Heart left ventricle (tissue), 13 donors: ENCODE measurements at regions not wholly inside any gene's neighbourhood (a gene's known extent, or its start where the extent isn't known, plus 50 kb on each side); places are given as distances from the start of the nearest gene placed in this dataset.

Experiments used
- POLR2A ChIP-seq, 2 donors: fragments of 450-650 bp; IDR thresholded peaks; one replicate each; pipeline ENCODE4 v1.6.1; 2017; ENCODE audit warnings: antibody characterized with exemption in 2 of 2, mild to moderate bottlenecking in 2 of 2, moderate library complexity in 2 of 2
- TF ChIP-seq, protein P1 (sequence below), 12 donors: fragments of 200-600 bp; sonication (generic) in 4 of 12; IDR thresholded peaks; one replicate each; pipeline versions ENCODE4 v1.5.0 to v1.8.0; 2018 to 2022; ENCODE audit warnings: antibody characterized with exemption in 12 of 12, mild to moderate bottlenecking in 5 of 12
- donor health status: ischemic (EF 13 %, LVEDD 7.1; RV severe dilation, severe dysfunction).
- donor health status: DM: no; HTN: yes; CAD: no.
- donor health status: DM: no; HTN: no; CAD: no.
- donor health status: ischemic (EF 25% LVEDD 6.9; RV normal size, moderate dysfunction).
- donor health status: ischemic (EF 25% LVEDD 5.7; RV mildly dilated, moderate dysfunction).
- donor health status: ischemic (EF 35%, LVEDD 5.7; RV mildly dilated, moderate dysfunction).
- donor health status: nonischemic (EF 11% LVEDD 7.7; RV severe dilation, severe dysfunction).
- donor health status: DM: yes; HTN: yes; CAD: no.
- donor health status: PGD.
- donor health status: ischemic (EF 29% LVEDD 5.4; RV normal size, mild dysfunction).
- donor health status: nonischemic (EF 23%, LVEDD 6.1; RV moderate dilation, normal function).

DNA sequence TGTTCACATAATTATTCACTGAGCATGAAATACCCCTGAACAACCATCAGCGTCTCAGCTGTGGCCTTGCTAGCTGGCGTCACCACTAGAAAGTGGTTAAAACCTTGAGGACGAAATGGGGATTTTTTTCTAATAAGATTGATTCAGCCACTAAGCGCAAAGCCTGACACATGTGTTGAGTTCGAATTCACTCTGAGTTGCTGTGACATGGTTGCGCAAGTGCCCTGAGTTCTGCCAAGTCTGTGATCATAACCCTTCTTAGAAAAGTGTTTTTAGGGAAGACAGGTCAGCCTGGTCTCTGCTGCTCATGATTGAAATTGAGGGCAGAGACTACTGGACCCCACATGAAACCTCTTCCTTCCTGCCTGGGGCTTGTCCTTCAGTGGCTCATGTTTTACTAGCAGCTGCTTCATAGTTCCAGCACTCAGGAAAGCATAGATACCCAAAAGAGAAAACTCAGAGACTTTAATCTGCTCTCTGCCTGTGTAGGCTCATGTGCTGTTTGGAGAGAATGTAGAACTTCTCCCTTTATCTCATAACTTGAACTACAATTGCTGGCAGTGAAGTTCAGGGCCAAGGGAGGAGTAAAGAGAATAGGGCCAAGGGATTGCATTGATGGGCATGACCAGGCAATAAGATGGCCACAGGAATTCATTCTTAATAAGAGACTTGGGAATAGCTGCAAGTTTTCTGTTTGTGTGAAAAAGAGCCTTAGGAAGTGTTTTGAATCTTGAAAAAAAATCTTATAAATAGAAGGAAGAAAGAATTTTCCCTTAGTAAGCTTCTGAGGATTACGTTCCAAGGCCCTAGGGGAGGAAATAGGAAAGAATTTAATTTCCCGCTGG lies 66.8 kb upstream of the CXCL14 start:
- TF ChIP-seq, protein P1, sequence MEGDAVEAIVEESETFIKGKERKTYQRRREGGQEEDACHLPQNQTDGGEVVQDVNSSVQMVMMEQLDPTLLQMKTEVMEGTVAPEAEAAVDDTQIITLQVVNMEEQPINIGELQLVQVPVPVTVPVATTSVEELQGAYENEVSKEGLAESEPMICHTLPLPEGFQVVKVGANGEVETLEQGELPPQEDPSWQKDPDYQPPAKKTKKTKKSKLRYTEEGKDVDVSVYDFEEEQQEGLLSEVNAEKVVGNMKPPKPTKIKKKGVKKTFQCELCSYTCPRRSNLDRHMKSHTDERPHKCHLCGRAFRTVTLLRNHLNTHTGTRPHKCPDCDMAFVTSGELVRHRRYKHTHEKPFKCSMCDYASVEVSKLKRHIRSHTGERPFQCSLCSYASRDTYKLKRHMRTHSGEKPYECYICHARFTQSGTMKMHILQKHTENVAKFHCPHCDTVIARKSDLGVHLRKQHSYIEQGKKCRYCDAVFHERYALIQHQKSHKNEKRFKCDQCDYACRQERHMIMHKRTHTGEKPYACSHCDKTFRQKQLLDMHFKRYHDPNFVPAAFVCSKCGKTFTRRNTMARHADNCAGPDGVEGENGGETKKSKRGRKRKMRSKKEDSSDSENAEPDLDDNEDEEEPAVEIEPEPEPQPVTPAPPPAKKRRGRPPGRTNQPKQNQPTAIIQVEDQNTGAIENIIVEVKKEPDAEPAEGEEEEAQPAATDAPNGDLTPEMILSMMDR (IDR thresholded peaks at IDR 0.05), result no peak
- no peak for TF ChIP-seq POLR2A (IDR thresholded peaks at IDR 0.05)
